Astrocyte of the cerebellum (primary cell): ENCODE measurements at regions not wholly inside any gene's neighbourhood (a gene's known extent, or its start where the extent isn't known, plus 50 kb on each side); places are given as distances from the start of the nearest gene placed in this dataset.
"Not testable (repeated sequence)": the region's sequence is repeated elsewhere in the genome, so short reads cannot be mapped to it uniquely, and the experiment has no call there.

Source experiments
- DNase-seq: peaks from one replicate; pipeline ENCODE4 v3.0.0-alpha.2; 2011; ENCODE audit warnings: low read depth
- H3K4me3 ChIP-seq: 2 replicates; pipeline ENCODE4 v1.5.1; 2011; ENCODE audit warnings: mild to moderate bottlenecking, low read depth, low read length, moderate library complexity
- in situ Hi-C: cut with HindIII; loops from 2 replicates; pipeline ENCODE4 v1.10.0; 2017; ENCODE audit warnings: low sequenced_read_pairs
- TF ChIP-seq, protein P1 (sequence below): IDR thresholded peaks from 2 replicates; pipeline ENCODE4 v1.5.1; 2012; ENCODE audit warnings: low read length, low read depth, moderate library complexity, mild to moderate bottlenecking; ENCODE audit errors: missing control alignments

- in situ Hi-C loops, result no loop called here
- TF ChIP-seq, protein P1, sequence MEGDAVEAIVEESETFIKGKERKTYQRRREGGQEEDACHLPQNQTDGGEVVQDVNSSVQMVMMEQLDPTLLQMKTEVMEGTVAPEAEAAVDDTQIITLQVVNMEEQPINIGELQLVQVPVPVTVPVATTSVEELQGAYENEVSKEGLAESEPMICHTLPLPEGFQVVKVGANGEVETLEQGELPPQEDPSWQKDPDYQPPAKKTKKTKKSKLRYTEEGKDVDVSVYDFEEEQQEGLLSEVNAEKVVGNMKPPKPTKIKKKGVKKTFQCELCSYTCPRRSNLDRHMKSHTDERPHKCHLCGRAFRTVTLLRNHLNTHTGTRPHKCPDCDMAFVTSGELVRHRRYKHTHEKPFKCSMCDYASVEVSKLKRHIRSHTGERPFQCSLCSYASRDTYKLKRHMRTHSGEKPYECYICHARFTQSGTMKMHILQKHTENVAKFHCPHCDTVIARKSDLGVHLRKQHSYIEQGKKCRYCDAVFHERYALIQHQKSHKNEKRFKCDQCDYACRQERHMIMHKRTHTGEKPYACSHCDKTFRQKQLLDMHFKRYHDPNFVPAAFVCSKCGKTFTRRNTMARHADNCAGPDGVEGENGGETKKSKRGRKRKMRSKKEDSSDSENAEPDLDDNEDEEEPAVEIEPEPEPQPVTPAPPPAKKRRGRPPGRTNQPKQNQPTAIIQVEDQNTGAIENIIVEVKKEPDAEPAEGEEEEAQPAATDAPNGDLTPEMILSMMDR, result no peak
- DNase-seq, result no peak
- no peak overlapping the region for H3K4me3 ChIP-seq
Observed at GRCh38 chr2:8247905-8248622, 433.8 kb upstream of the ID2 start.

DNA sequence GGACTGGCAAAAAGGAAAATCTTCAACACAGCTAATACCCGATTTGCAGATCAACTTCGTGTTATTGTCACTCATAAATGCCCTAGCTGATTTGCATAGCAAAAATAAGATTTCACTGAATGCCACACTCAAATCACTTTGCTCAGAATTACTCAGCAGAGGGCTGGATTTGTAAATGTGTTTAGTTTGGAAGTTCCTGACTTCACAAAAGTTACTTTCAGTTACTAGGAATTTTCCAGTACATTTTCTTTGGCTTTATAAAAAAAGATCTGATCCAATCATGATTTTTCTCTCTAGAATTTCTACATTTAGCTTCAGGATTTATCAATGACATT is 433.3 kb upstream of the ID2 start:
- in situ Hi-C loops, result no loop called here
- TF ChIP-seq, protein P1, result no peak
- no peak overlapping the region for H3K4me3 ChIP-seq
- no peak for DNase-seq

DNA sequence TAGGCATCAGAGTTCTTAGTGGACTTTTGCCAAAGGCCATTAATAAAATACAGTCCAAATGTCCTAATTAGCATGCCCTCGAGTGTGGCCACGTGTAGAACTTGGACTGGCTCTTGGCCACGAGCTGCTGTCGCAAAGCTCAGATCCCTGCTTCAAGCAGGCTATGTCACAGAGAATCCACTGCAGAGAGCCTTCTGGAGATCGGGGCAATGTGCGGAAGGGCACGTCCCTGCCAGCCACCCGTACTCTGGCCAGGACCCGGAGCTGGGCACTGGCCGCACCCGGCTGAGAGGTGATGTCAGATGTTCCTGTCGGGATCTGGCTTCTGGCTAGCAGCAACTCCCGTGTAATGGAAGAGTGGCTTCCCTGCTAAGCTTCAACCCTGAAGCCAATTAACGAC is 432.7 kb upstream of the ID2 start:
- DNase-seq, result no peak
- TF ChIP-seq, protein P1, result no peak
- in situ Hi-C loops, result no loop called here
- H3K4me3 ChIP-seq, result no peak overlapping the region

GRCh38 chr2:8249769-8250168 is 432.1 kb upstream of the ID2 start:
- H3K4me3 ChIP-seq, result no peak overlapping the region
- TF ChIP-seq, protein P1, result no peak
- DNase-seq, result no peak
- in situ Hi-C loops, result no loop called here

GRCh38 chr2:8250290-8250689 is 431.6 kb upstream of the ID2 start:
- in situ Hi-C loops, DNase-seq, H3K4me3 ChIP-seq: not testable (repeated sequence)

GRCh38 chr2:8251291-8251690 is 430.6 kb upstream of the ID2 start:
- no peak overlapping the region for H3K4me3 ChIP-seq
- TF ChIP-seq, protein P1, result no peak
- no peak for DNase-seq
- in situ Hi-C loops, result no loop called here

DNA sequence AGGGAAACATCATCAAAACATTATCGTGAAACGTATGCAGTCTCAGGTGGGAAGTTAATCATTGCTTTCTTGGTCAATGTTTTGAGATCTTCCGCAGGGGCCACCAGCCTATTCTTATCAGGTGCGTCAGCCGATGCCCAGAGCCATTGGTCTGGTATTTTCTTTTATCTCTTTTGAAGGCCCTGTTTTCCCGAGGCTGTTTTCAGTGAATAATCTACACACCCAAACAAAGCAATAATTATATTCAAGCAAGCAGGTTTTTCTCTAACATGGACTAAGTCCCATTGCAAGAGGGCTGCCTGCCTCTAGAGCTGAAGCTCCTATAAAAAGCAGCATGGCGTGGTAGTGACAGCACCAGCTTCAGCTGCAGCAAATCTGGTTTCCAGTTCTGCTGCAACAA is 430.0 kb upstream of the ID2 start:
- in situ Hi-C loops, result no loop called here
- DNase-seq, result no peak
- H3K4me3 ChIP-seq, result no peak overlapping the region
- TF ChIP-seq, protein P1, result no peak
